PC-9 (cell line): ENCODE measurements at regions not wholly inside any gene's neighbourhood (a gene's known extent, or its start where the extent isn't known, plus 50 kb on each side); places are given as distances from the start of the nearest gene placed in this dataset.

ENCODE experiments used
- BruUV-seq: library from RNA; stranded (reverse); fragments of 400-500 nt; replicated peaks from 2 replicates; lab custom pipeline; 2021; lab: Mats Ljungman, UMichigan
- CTCF ChIA-PET: fragments of 300-600 bp; sonication (Branson Sonifier 250); formaldehyde crosslinking; loops from one replicate; lab custom pipeline; 2022; ENCODE audit warnings: antibody characterized with exemption; lab: Charles Lee
- POLR2A ChIA-PET: fragments of 300-600 bp; sonication (Branson Sonifier 250); formaldehyde crosslinking; loops from one replicate; lab custom pipeline; 2022; ENCODE audit warnings: antibody characterized with exemption; ENCODE audit not compliant: unreplicated experiment; lab: Charles Lee
- DNase-seq, 2 experiments: peaks; one replicate each; pipeline versions ENCODE4 v3.0.0 to v3.0.0-alpha.2; 2015 to 2022; ENCODE audit warnings: mixed read lengths in 1 of 2
- H2AFZ ChIP-seq: fragments of 200-600 bp; sonication (generic); 2 replicates; pipeline ENCODE4 v1.8.1; 2017; ENCODE audit warnings: antibody characterized with exemption
- H3F3A ChIP-seq: fragments of 200-600 bp; sonication (generic); 2 replicates; pipeline ENCODE4 v1.8.1; 2017; ENCODE audit warnings: antibody characterized with exemption, mild to moderate bottlenecking, low read depth; ENCODE audit not compliant: insufficient read depth
- H3K27ac ChIP-seq: fragments of 200-600 bp; sonication (generic); 2 replicates; pipeline ENCODE4 v1.6.1; 2016; ENCODE audit warnings: mixed run types
- H3K27me3 ChIP-seq: fragments of 200-600 bp; sonication (generic); 2 replicates; pipeline ENCODE4 v1.6.1; 2016; ENCODE audit warnings: low read depth, mixed run types; ENCODE audit not compliant: insufficient read depth
- H3K36me3 ChIP-seq: fragments of 200-600 bp; sonication (generic); 2 replicates; pipeline ENCODE4 v1.6.1; 2016; ENCODE audit warnings: low read depth, mixed run types
- H3K4me1 ChIP-seq: fragments of 200-600 bp; sonication (generic); replicated peaks from 2 replicates; pipeline ENCODE4 v1.6.1; 2016; ENCODE audit warnings: mixed run types; ENCODE audit not compliant: insufficient read depth
- H3K4me2 ChIP-seq: fragments of 200-600 bp; sonication (generic); 2 replicates; pipeline ENCODE4 v1.6.1; 2017; ENCODE audit warnings: mixed run types
- H3K4me3 ChIP-seq: fragments of 200-600 bp; sonication (generic); 2 replicates; pipeline ENCODE4 v1.6.1; 2016; ENCODE audit warnings: mixed run types
- H3K79me2 ChIP-seq: fragments of 200-600 bp; sonication (generic); 2 replicates; pipeline ENCODE4 v1.6.1; 2017; ENCODE audit warnings: low read depth, mixed run types
- H3K9me2 ChIP-seq: fragments of 200-600 bp; sonication (generic); 2 replicates; pipeline ENCODE4 v1.8.1; 2017; ENCODE audit warnings: mild to moderate bottlenecking; ENCODE audit not compliant: insufficient read depth
- H3K9me3 ChIP-seq: fragments of 200-600 bp; sonication (generic); 2 replicates; pipeline ENCODE4 v1.8.1; 2016; ENCODE audit warnings: low read depth; ENCODE audit not compliant: insufficient read depth
- H4K20me1 ChIP-seq: fragments of 200-600 bp; sonication (generic); 2 replicates; pipeline ENCODE4 v1.8.1; 2017; ENCODE audit not compliant: insufficient read depth
- EZH2 ChIP-seq: fragments of 200-600 bp; sonication (generic); IDR thresholded peaks from 2 replicates; pipeline ENCODE4 v1.8.0; 2017; ENCODE audit warnings: antibody characterized with exemption, low read depth
- intact Hi-C: fragments of 100-400 bp; cut with micrococcal nuclease; formaldehyde crosslinking; loops from one replicate; pipeline ENCODE4 v1.10.0; 2022; ENCODE audit not compliant: unreplicated experiment
- TF ChIP-seq, protein P1 (sequence below): fragments of 200-600 bp; sonication (generic); conservative IDR thresholded peaks from 2 replicates; pipeline ENCODE4 v1.6.1; 2017; ENCODE audit warnings: mixed run types, antibody characterized with exemption, mild to moderate bottlenecking, moderate library complexity

- H3K9me2 ChIP-seq: no peaks in the 10 kb centered on the region
- no TSS peak for BruUV-seq
- no peaks in the 10 kb centered on the region for H3K36me3 ChIP-seq
- no peaks in the 10 kb centered on the region for H3K79me2 ChIP-seq
- CTCF ChIA-PET: no interaction called here
- H3K9me3 ChIP-seq: no peaks in the 10 kb centered on the region
- H3K4me2 ChIP-seq: no peak overlapping the region
- H2AFZ ChIP-seq: no peak overlapping the region
- no peaks in the 10 kb centered on the region for H4K20me1 ChIP-seq
- intact Hi-C loops: loop anchor here (10.0 kb wide), 1 partner anchor 192 kb away; no protein-coding TSS in a partner anchor
- no peaks in the 10 kb centered on the region for H3F3A ChIP-seq
- no peaks in the 10 kb centered on the region for H3K4me1 ChIP-seq
- TF ChIP-seq EZH2: no peak
- TF ChIP-seq, protein P1, sequence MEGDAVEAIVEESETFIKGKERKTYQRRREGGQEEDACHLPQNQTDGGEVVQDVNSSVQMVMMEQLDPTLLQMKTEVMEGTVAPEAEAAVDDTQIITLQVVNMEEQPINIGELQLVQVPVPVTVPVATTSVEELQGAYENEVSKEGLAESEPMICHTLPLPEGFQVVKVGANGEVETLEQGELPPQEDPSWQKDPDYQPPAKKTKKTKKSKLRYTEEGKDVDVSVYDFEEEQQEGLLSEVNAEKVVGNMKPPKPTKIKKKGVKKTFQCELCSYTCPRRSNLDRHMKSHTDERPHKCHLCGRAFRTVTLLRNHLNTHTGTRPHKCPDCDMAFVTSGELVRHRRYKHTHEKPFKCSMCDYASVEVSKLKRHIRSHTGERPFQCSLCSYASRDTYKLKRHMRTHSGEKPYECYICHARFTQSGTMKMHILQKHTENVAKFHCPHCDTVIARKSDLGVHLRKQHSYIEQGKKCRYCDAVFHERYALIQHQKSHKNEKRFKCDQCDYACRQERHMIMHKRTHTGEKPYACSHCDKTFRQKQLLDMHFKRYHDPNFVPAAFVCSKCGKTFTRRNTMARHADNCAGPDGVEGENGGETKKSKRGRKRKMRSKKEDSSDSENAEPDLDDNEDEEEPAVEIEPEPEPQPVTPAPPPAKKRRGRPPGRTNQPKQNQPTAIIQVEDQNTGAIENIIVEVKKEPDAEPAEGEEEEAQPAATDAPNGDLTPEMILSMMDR: no peak
- no peaks in the 10 kb centered on the region for H3K27me3 ChIP-seq
- POLR2A ChIA-PET: no interaction called here
- no peak overlapping the region for H3K4me3 ChIP-seq
- H3K27ac ChIP-seq: no peak overlapping the region
- no peak for DNase-seq
Measured at GRCh38 chr10:89952325-89952724, 250.9 kb downstream of the KIF20B start.

DNA sequence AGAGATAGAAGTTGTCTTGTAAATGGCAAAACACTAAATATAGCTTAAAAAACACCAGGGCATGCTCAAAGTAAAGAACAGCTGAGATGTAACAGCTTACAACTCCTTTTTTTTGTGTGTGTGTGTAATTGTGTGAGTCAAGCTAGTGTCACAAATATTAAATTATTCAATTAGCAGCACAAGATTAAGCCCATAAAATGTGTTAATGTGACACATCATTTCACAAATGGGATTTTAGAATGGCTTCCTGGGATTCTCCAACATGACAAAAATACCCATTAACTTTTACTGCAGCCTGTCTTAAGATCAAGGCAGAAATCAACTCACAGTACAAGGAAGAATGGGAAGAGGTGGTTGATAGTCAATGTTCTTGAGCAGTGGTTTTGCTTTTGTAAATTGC, 251.4 kb downstream of the KIF20B start:
- Histone ChIP-seq H3F3A (no peaks in the 10 kb centered on the region), H3K36me3 (no peaks in the 10 kb centered on the region), H3K4me3 (no peak overlapping the region), H4K20me1 (no peaks in the 10 kb centered on the region), H3K4me1 (no peaks in the 10 kb centered on the region), H2AFZ (no peak overlapping the region), H3K4me2 (no peak overlapping the region), H3K9me3 (no peaks in the 10 kb centered on the region), H3K27me3 (no peaks in the 10 kb centered on the region), H3K9me2 (no peaks in the 10 kb centered on the region), H3K27ac (no peak overlapping the region), H3K79me2 (no peaks in the 10 kb centered on the region)
- intact Hi-C loops: loop anchor here (10.0 kb wide), 1 partner anchor 192 kb away; no protein-coding TSS in a partner anchor
- ChIA-PET POLR2A (no interaction called here), CTCF (no interaction called here)
- no TSS peak for BruUV-seq
- TF ChIP-seq EZH2: no peak
- TF ChIP-seq, protein P1: no peak
- no peak for DNase-seq

- intact Hi-C loops: loop anchor here (10.0 kb wide), 1 partner anchor 191 kb away; no protein-coding TSS in a partner anchor
- Histone ChIP-seq H3K9me2 (no peaks in the 10 kb centered on the region), H3K4me1 (no peaks in the 10 kb centered on the region), H3K9me3 (no peaks in the 10 kb centered on the region), H4K20me1 (no peaks in the 10 kb centered on the region), H3K27ac (no peak overlapping the region), H3K4me2 (no peak overlapping the region), H2AFZ (no peak overlapping the region), H3K27me3 (no peaks in the 10 kb centered on the region), H3F3A (no peaks in the 10 kb centered on the region), H3K79me2 (no peaks in the 10 kb centered on the region), H3K4me3 (no peak overlapping the region), H3K36me3 (no peaks in the 10 kb centered on the region)
- BruUV-seq: no TSS peak
- TF ChIP-seq, protein P1: no peak
- TF ChIP-seq EZH2: no peak
- no peak for DNase-seq
- CTCF ChIA-PET: no interaction called here
- POLR2A ChIA-PET: no interaction called here
Measured at GRCh38 chr10:89954061-89954460, 252.7 kb downstream of the KIF20B start.
